Omental fat pad (tissue), 3 donors: ENCODE measurements at regions not wholly inside any gene's neighbourhood (a gene's known extent, or its start where the extent isn't known, plus 50 kb on each side); places are given as distances from the start of the nearest gene placed in this dataset.

Experiments
- ATAC-seq: fragments of 150-250 bp; one replicate; pipeline ENCODE4 v1.9.1; 2016; ENCODE audit warnings: mild to moderate bottlenecking, moderate library complexity; ENCODE audit not compliant: low FRiP score
- DNase-seq: peaks from one replicate; pipeline ENCODE4 v3.0.0-alpha.2; 2019; ENCODE audit warnings: low spot score
- CTCF ChIP-seq, 3 donors: fragments of 450-650 bp; IDR thresholded peaks; one replicate each; pipeline ENCODE4 v1.5.1; 2016 to 2017; ENCODE audit warnings: antibody characterized with exemption in 3 of 3, mild to moderate bottlenecking in 3 of 3, moderate library complexity in 2 of 3

- ATAC-seq = no peak
- TF ChIP-seq CTCF (IDR thresholded peaks at IDR 0.05) = no peak
These were observed 180.9 kb upstream of the PRMT6 start for GRCh38 chr1:106875622-106876021.

GRCh38 chr1:106876384-106876783 lies 180.1 kb upstream of the PRMT6 start:
- DNase-seq (no peak), ATAC-seq (no peak)
- TF ChIP-seq CTCF (IDR thresholded peaks at IDR 0.05) = no peak

More at GRCh38 chr1:106875622-106876021, 180.9 kb upstream of the PRMT6 start:
- no peak for DNase-seq

- DNase-seq (no peak), ATAC-seq (no peak)
- no peak for TF ChIP-seq CTCF (IDR thresholded peaks at IDR 0.05)
These were observed 176.9 kb upstream of the PRMT6 start for GRCh38 chr1:106879538-106879937.

GRCh38 chr1:106880226-106880625 lies 176.2 kb upstream of the PRMT6 start:
- no peak for DNase-seq
- ATAC-seq = no peak
- TF ChIP-seq CTCF (IDR thresholded peaks at IDR 0.05) = no peak

- no peak for TF ChIP-seq CTCF (IDR thresholded peaks at IDR 0.05)
- ATAC-seq (no peak), DNase-seq (no peak)
These were observed 173.3 kb upstream of the PRMT6 start for GRCh38 chr1:106883208-106883607.

GRCh38 chr1:106889059-106889458 lies 167.4 kb upstream of the PRMT6 start:
- no peak for TF ChIP-seq CTCF (IDR thresholded peaks at IDR 0.05)
- DNase-seq (no peak), ATAC-seq (no peak)

- ATAC-seq (no peak), DNase-seq (no peak)
- TF ChIP-seq CTCF (IDR thresholded peaks at IDR 0.05) = no peak
These were observed 166.9 kb upstream of the PRMT6 start for GRCh38 chr1:106889583-106889982.
